Right ventricle myocardium superior (tissue), 1 donor: ENCODE measurements at regions not wholly inside any gene's neighbourhood (a gene's known extent, or its start where the extent isn't known, plus 50 kb on each side); places are given as distances from the start of the nearest gene placed in this dataset.

Experiments
- ATAC-seq: fragments of 200-7000 bp; cut with Tn5 transposase; one replicate; pipeline ENCODE4 v1.9.1; 2020; ENCODE audit warnings: mild to moderate bottlenecking; ENCODE audit not compliant: poor library complexity
- DNase-seq: peaks from one replicate; pipeline ENCODE4 v3.0.0-alpha.2; 2020
- intact Hi-C: fragments of 100-400 bp; cut with DNase I; formaldehyde crosslinking; loops from one replicate; pipeline ENCODE4 v1.11.2; 2022
- donor health status: DM: no; HTN: yes; CAD: no; lungs with severe emphysema.

DNA sequence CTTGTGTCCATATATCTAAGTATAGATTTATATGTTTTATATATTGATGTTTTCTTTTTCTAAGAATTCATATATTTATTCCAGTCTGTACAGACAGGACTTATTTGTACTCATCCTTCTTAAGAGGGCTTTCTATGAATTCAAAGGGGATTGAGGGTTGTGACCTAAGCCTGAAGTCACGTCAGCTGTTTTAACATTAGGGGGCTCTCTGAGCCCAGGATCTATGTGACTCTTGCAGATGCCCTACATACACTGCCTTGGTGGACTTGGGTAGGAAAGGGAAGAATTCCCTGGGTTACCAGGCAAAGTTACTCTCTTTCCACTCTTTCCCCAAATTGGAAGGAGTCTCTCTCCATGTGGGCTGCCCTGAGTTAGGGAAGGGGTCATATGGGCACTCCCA lies 283.8 kb upstream of the DAB1 start:
- DNase-seq, result no peak
- no peak for ATAC-seq
- intact Hi-C loops, result no loop called here

- intact Hi-C loops, result no loop called here
- DNase-seq (no peak), ATAC-seq (no peak)
Observed at GRCh38 chr1:57704811-57705210, 281.0 kb upstream of the DAB1 start.

- no peak for ATAC-seq
- intact Hi-C loops, result no loop called here
- DNase-seq, result no peak
Observed at GRCh38 chr1:57704231-57704630, 280.4 kb upstream of the DAB1 start.

DNA sequence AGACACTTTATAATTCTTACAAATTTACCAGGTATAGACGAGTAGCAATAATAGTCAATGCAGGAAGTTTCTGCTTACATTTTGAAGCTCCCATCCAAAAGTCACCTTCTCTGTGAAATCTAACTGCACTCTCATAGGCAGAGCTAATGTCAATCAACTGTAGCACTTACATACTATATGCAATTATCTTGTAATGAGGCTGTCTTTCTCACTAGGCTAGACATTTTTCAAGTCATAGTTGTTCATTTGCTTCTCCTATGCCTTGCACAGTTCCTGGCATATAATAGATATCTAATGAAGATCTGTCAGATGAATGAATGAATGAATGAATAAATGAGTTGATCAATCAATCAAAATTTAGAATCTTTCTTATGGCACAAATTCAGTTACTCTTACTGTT lies 273.0 kb upstream of the DAB1 start:
- ATAC-seq (no peak), DNase-seq (no peak)
- intact Hi-C loops, result no loop called here

- intact Hi-C loops, result no loop called here
- DNase-seq (no peak), ATAC-seq (no peak)
Observed at GRCh38 chr1:57696043-57696442, 272.2 kb upstream of the DAB1 start.

DNA sequence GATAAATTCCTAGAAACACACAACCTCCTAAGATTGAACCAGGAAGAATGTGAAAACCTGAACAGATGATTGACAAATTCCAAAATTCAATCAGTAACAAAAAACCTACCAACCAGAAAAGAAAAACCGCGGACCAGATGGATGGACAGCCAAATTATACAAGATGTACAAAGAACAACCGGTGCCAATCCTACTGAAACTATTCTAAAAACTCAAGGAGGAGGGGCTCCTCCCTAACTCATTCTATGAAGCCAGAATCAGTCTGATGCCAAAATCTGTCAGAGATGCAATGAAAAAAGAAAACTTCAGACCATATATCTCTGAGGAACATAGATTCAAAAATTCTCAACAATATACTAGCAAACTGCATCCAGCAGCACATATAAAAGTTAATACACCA lies 262.4 kb upstream of the DAB1 start:
- ATAC-seq, result no peak
- intact Hi-C loops, result no loop called here
- DNase-seq, result no peak

DNA sequence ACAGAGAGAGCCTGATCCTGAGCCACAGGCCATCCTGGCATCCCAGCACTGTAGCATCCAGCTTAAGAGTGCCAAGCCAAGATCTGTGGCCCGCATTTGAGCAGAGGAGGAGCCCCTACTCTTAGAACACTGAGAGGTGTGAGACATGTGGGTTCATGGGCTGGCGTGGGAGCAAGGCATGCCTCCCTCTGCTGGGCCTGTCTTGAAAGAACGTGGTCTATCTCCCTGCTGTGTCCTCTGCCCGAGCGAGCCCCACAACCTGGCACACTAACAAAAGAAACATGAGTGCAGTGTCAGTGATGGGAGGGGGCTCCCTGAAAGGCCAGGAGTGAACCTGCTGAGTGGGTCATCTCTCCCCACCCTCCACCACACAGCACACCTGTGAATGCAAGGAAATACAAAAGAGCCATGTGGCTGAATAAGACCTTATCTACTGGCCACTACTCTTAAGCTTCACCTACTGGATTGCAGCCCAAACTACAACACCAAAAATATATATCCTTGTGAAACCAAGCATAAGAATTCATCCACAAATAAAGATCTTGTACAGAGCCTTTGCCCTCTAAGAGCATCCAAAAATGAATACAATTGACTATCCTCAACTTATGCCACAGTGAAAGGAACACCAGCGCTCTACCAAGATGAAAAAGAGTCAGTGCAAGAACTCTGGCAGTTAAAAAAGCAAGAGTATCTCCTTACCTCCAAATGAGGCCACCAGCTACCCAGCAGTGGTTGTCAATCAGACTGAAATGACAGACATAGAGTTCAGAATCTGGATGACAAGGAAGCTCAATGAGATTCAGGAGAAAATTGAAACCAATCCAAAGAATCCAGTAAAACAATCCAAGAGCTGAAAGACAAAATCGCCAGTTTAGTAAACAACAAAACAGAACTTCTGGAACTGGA lies 259.4 kb upstream of the DAB1 start:
- DNase-seq (no peak), ATAC-seq (no peak)
- intact Hi-C loops, result no loop called here

GRCh38 chr1:57678138-57678537 lies 254.3 kb upstream of the DAB1 start:
- intact Hi-C loops, result no loop called here
- ATAC-seq (no peak), DNase-seq (no peak)

- ATAC-seq (no peak), DNase-seq (no peak)
- intact Hi-C loops, result no loop called here
Observed at GRCh38 chr1:57675776-57676175, 251.9 kb upstream of the DAB1 start.

GRCh38 chr1:57674801-57675200 lies 250.9 kb upstream of the DAB1 start:
- intact Hi-C loops, result no loop called here
- DNase-seq (no peak), ATAC-seq (no peak)

- intact Hi-C loops, result no loop called here
Observed at GRCh38 chr1:57672346-57673140, 248.7 kb upstream of the DAB1 start.

DNA sequence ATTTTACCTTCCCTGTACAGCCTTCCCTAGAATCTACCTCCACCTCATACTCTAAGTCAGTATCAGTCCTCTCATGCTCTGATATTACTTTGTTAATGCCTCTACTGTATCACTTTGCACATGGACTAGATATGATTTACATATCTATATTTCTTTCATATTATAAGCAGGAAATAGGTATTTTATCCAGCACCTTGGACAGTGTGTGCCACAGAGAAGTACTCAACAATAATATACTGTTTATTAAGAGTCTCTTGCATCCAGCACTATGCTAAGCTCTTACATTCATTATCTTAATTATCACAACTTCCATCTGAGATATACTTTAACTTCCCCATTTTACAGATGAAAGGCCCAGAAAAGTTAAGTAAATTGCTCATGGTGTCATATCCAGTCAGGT lies 247.9 kb upstream of the DAB1 start:
- no peak for ATAC-seq
- intact Hi-C loops, result no loop called here
- no peak for DNase-seq

More at GRCh38 chr1:57672346-57673140, 248.7 kb upstream of the DAB1 start:
- ATAC-seq (no peak), DNase-seq (no peak)

GRCh38 chr1:57659804-57660203 lies 235.9 kb upstream of the DAB1 start:
- no peak for DNase-seq
- ATAC-seq, result no peak
- intact Hi-C loops, result no loop called here

DNA sequence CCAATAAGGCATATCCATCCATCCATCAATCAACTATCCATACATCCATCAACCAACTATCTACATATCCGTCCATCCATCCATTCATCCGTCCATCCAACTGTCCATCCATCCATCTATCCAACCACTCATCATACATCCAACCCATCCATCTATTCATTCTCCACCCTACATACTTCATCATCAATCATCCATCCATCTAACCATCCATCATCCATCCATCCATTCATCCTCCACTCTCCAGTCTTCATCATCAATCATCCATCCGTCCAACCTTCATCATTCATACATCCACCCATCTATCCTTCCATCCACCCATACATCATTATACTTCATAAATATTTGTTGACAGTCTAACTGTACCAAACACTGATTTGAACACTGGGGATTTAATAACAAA lies 231.3 kb upstream of the DAB1 start:
- intact Hi-C loops, result no loop called here
- DNase-seq (no peak), ATAC-seq (no peak)

GRCh38 chr1:57644667-57645066 lies 220.8 kb upstream of the DAB1 start:
- intact Hi-C loops, result no loop called here
- DNase-seq (no peak), ATAC-seq (no peak)

GRCh38 chr1:57638239-57638638 lies 214.4 kb upstream of the DAB1 start:
- no peak for ATAC-seq
- no peak for DNase-seq
- intact Hi-C loops, result no loop called here

GRCh38 chr1:57637155-57637554 lies 213.3 kb upstream of the DAB1 start:
- intact Hi-C loops, result no loop called here
- DNase-seq (no peak), ATAC-seq (no peak)

DNA sequence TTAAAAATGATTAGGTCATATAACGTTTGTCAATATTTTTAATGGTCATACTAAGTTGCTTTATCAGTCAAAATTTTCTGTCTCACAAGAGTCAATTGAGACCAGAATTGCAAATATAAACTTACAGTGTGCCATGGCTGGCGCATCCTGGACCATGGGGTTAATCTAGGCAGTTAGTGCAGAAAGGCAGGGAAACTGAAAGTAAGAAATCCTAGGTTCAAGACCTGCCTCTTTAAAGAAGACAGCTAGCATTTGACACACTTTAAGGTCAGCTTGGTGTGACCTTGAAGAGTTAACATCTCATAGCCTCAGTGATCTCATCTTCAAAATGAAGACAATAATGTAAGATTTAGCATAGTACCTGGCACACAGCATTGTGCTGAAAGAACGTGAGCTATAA lies 210.0 kb upstream of the DAB1 start:
- intact Hi-C loops, result no loop called here
- ATAC-seq (no peak), DNase-seq (no peak)

DNA sequence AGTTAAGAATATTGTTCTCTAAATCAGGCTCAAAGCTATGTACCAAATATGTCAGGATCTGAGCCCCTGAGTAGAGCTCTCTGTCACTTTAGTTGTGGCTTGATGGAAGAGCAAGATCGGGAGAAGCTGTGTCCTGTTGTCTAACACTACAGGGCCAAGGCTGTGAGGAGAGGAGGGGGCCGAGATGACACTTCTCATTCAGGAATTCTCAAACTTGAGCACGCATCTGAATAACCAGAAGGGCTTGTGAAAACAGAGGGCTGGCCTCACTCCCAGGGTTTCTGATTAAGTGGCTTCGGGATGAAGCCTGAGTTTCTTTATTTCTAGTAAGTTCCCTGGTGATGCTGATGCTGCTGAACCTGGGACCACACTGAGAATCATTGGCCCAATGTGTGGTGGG lies 209.2 kb upstream of the DAB1 start:
- intact Hi-C loops, result no loop called here
- DNase-seq (no peak), ATAC-seq (no peak)

DNA sequence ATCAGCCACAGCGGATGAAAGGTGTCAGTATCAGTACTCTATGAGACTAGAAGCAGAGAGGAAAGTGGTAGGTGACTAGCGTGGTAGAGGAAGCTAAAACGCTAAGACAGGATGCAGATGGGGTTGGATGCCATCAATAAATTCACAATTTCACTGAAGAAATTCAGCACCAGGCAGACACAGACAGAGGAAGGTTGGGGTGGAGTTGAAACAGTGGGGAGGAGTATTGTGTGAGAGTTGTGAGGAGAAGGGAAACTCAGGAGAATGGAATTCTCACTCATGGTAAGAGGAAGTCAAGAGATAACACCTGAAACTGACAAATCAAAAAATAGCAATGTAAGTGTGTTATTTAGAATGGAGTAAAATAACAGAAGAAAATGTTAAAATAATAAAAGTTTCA lies 208.5 kb upstream of the DAB1 start:
- intact Hi-C loops, result no loop called here
- ATAC-seq, result no peak

More for the DNA sequence above, 208.5 kb upstream of the DAB1 start:
- DNase-seq, result no peak
